CD4-positive, alpha-beta T cell treated with Interleukin-10 for 1 hour (primary cell): ENCODE measurements at regions not wholly inside any gene's neighbourhood (a gene's known extent, or its start where the extent isn't known, plus 50 kb on each side); places are given as distances from the start of the nearest gene placed in this dataset.

Experiments
- DNase-seq: peaks from one replicate; pipeline ENCODE4 v3.0.0-alpha.2; 2020

DNA sequence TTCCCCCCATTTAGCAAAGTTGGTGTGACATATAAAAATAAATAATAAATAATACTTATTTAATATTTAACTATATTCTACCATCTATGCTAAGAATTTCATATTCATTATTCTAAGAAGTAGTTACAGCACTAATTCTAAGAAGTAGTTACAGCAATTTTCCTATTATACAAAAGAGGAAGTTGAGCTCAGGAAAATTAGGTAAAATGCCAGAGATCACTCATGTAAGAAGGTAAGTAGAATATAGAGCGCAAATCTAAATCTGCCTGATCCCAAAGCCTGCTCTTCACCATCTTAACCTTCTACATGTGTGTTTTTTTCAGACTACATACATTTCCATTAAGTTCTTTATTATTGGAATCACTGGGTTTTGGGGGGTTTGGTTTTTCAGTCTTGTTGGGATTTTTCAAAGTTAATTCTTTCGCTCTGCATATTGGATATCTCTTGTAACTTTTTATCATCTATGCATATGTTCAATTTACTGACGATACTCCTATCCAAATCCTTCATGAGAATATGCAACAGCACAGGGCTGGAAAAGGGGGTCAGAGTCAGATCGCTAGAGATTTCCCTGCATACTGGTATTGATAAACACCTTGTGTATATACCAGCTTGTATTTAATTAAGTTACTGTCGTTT lies 852.1 kb downstream of the MAT2B start:
- no peak for DNase-seq

DNA sequence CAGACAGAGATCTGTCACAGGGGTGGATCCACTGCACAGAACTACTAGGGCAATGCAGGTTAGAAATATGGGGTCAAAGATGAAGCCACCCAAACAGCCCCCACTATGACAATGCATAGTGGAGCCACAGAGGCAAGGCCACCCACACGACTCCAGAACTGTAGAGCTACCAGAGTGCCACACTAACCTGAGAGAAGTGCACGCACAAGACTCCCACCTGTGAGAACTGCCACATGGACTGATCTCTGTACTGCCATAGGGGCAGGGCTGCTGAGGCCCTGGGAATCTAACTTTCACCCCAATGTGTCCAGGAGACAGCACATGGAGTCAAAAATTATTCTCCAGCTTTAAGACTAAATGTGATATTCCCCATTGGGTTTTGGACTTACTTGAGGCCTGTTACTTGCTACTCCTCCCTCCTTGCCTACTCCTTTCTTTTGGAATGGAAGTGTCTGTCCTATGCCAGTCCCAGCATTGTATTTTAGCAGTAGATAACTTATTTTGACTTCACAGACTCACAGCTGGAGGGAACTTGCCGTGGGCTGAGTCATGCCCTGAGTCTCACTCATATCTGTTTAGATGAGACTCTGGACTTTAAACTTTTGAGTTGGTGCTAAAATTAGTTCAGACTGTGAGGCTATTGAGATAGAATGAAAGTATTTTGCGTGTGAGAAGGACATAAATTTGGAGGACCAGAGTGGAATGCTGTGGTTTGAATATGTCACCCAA lies 853.3 kb downstream of the MAT2B start:
- no peak for DNase-seq

GRCh38 chr5:164359260-164360255 lies 854.1 kb downstream of the MAT2B start:
- DNase-seq: no peak

DNA sequence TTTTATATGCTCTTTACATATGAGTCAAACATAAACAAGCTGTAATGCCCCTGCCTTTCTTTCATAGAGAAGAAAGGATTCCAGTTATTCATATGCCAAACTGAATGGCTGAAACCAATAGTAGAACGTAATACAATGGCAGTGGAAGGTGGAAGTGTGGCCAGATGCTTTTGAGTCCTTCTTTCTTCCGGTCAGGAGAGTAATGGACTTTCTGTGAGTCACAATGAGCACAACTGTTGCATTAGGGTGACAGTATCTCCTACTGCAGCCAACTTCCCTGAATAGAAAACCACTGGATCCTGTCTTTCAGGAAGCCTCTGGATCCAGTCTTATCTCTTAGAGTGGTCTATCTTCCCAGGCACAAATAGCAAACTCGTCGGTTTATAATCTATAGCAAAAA lies 855.2 kb downstream of the MAT2B start:
- no peak for DNase-seq

- no peak for DNase-seq
Measured at GRCh38 chr5:164361986-164362385, 856.6 kb downstream of the MAT2B start.

DNA sequence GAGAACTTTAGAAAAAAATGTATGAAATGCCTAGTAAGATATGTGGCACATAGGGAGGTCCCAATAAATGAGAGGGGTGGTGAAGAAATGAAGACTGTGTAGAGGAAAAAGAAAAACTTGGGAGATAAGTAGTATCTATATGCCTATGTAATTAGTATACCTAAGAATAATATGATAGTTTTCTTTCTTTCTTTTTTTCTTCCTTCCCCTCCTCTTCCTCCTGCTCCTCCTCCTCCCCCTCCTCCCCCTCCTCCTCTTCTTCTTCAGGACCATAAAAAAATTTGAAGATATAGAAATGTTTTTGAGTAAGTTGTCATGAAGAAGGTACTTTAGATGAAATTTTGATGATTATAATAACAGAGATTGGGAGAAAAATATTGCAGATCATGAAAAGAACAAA lies 857.4 kb downstream of the MAT2B start:
- DNase-seq: no peak

DNA sequence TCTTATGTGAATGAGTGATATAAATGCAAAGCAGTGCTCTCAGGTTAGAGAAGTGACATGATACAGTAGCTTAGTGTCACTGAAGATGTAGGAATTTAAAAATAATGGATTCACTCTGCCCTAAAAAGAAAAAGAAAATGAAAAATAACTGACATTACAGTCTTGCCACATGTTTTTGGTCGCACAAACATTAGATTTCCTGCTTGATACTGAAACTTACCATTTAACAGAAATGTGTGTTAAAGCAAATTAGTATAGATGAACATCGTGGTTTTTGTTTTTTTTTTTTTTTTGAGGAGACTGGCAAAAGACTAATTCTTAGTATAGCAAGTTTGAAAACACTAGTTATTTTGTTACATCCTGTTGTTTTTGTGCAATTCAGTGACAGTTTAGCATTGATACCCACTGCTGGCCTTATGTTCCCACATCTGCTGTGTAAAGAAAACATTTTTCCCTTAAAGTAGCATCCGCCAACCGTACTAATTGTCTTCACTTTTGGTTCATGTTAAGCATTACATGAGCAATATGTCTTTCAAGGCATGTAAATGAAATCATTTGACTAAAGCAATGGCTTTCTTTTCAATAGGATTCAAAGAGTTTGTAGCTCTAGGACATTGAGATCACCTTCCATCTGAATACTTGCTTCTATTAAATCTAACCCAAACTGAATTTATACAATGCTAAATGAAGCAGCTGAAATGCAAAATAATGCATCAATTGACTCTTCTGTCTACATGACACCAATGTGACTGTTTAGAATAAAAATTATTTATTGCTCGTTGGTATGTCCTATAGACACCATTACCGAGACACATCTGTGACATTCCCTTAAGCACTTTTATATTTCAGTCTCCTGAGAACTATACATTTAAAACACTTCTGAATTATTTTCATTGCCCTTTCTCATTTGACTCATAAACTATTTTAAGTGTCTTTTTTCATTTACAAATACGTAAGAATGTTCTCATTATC lies 859.1 kb downstream of the MAT2B start:
- no peak for DNase-seq

- DNase-seq: no peak
Measured at GRCh38 chr5:164370841-164371240, 865.4 kb downstream of the MAT2B start.

GRCh38 chr5:164372892-164373291 lies 867.5 kb downstream of the MAT2B start:
- DNase-seq: no peak

DNA sequence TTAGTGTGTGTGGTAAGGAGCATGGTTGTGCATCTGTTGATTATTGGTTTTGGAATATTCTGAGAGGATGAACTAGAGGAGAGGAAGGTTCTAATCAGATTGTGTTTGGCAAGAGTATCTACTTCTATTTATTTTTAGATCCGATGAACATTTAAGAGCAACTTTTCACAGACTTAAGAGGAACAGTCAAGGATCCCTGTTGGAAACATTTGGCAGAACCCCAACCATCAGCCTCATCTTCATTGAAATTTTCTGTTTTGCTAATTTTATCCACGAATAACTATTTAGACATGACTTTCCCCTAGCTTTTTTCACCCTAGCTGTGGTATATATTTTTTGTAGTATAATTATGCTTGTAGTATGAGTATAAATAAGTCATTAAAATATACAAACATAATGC lies 868.5 kb downstream of the MAT2B start:
- no peak for DNase-seq

DNA sequence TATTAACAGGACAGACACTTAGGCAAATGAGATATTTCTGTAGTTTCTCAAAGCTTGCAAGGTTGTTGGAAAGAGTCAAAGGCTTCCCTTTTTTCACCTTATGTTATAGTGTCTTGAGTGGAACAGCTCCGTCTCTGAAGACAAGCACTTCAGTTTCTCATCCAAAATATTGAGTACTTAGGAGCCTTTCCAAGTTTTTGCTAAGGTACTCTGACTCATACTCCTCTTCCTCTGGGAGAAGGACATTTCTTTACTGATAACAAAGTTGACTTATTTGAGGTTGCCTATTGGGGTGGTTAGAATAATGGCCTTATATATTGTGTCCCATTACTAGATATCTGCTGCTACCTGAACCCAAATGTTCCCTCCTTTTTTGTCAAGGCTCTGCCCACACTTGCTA lies 869.6 kb downstream of the MAT2B start:
- no peak for DNase-seq

DNA sequence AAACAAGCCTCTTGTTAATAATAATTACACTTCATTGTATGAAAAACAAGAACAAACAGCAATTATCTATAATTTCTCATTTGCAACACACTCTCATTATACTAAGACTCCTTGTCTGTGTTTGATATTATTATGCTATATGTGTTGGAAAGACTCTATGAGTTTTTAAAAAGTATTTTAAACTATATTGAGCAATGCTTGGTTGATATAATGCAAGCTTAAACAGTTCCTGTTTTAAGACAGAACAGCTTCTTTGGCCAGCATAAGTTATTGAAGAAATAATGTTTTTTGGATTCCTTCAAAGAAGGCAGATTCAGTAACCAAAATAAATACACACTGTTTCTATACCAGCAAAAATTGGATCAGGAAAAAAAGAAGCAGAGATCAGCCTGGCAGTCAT lies 871.4 kb downstream of the MAT2B start:
- no peak for DNase-seq

GRCh38 chr5:164377746-164378145 lies 872.3 kb downstream of the MAT2B start:
- no peak for DNase-seq

GRCh38 chr5:164383662-164384061 lies 878.2 kb downstream of the MAT2B start:
- no peak for DNase-seq

DNA sequence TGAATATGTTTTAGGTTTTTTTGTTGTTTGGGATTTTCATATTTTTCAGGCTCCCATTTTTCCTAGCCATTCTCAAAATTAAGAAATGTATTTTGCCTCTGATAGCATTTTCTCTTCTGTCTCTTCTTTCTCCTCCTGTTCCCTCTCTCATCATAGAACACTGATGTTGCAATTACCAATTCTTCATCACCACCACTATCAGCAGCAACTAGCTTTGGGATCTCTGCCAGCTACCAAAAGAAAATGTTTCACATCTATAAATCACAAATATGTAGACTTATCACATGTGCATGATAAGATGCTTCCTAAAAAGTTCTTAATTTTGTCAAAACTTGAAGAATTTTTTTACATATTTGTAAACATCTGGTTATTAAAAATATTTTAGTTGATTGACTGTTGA lies 887.1 kb downstream of the MAT2B start:
- no peak for DNase-seq

DNA sequence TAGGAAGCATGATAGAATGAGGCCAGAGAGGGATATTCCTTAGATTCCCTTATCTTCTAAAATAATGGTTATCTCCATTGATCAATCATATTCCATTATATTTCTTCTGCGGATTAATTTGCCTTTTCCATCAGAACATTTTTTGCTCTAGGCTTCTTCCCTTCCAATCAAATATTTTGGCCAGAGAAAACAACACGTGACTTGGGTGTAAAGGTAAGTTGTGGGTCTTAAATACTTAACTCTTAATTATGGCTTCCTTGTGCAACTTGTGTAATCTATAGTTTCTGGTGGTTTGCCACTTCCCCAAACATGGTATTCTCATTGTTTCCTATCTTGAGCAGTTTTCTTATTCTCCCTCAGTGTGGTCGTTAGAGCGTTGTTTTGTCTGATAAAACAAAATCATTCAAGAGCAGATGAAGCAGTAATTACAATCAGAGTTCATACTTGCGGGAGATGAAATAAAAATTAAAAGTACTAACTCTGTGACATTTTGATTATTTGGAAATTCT lies 889.3 kb downstream of the MAT2B start:
- no peak for DNase-seq

- no peak for DNase-seq
Measured at GRCh38 chr5:164412531-164412930, 907.1 kb downstream of the MAT2B start.

DNA sequence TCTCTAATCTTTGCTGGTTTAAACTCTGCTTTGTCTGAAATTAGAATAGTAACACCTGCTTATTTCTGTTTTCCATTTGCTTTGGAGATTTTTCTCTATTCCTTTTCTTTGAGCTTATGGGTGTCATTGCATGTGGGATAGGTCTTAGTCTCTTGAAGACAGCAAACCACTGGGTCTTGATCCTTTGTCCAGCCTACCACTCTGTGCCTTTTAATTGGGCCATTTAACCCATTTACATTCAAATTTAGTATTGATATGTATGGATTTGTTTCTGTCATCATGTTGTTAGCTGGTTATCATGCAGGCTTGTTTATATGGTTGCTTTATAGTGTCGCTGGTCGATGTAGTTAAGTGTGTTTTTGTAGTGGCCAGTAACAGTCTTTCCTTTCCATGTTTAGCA lies 914.7 kb downstream of the MAT2B start:
- DNase-seq: no peak

- no peak for DNase-seq
Measured at GRCh38 chr5:164422400-164422799, 917.0 kb downstream of the MAT2B start.

GRCh38 chr5:164431634-164432304 lies 926.4 kb downstream of the MAT2B start:
- DNase-seq: no peak

- no peak for DNase-seq
Measured at GRCh38 chr5:164433106-164433870, 927.9 kb downstream of the MAT2B start.
